Activated CD4-positive, CD25-positive, alpha-beta regulatory T cell treated with anti-CD3 and anti-CD28 coated beads, Interleukin-2, amount 50 U/mL, for 16 hours (primary cell): ENCODE measurements at regions not wholly inside any gene's neighbourhood (a gene's known extent, or its start where the extent isn't known, plus 50 kb on each side); places are given as distances from the start of the nearest gene placed in this dataset.
A peak's percentile ranks its signal among the peaks of the same experiment; 100 is the strongest.

Source experiments
- DNase-seq: peaks from one replicate; pipeline ENCODE4 v3.0.0-alpha.2; 2020; ENCODE audit warnings: low read depth, low spot score

- DNase-seq: no peak
These were observed 305.0 kb downstream of the PTEN start for GRCh38 chr10:88168171-88169036.

DNA sequence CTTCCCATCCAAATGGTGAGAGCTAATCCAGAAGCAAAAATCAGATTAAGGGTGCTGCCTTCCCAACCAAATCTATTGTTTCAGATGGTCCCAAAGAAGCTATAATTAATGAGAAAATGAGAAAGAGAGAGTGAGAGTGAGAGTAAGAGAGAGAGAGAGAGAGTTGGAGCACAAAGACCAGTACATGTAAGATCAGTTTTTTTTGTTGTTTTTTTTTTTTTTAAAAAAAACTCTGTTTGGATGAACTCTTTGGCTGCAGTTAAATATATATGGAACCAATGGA, 305.6 kb downstream of the PTEN start:
- DNase-seq: no peak

GRCh38 chr10:88170628-88171027, 307.2 kb downstream of the PTEN start:
- DNase-seq: no peak

DNA sequence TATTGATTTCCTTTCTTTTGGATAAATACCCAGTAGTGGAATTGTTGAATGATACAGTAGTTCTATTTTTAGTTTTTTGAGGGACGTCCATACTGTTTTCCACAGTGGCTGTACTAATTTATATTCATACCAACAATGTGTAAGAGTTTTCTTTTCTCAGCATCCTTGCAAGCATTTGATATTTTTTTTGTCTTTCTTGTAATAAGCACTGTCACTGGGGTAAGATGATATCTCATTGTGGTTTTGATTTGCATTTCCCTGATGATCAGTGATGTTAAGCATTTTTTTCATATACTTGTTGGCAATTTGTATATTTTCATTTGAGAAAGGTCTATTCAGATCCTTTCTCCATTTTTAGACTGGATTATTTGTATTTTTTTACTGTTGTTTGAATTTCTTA, 308.7 kb downstream of the PTEN start:
- no peak for DNase-seq

DNA sequence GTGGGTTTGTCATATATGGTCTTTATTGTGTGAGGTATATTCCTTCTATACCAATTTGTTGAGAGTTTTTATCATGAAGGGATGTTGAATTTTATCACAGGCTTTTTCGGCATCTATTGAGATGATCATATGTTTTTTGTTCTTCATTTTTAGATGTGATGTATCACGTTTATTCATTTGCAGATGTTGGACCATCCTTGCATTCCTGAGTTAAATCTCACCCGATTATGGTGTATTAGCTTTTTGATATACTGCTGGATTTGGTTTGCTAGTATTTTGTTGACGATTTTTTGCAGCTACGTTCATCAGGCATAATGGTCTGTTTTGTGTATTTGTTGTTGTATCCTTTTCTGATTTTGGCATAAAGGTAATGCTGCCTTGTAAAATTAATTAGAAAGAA, 311.0 kb downstream of the PTEN start:
- DNase-seq: no peak

DNA sequence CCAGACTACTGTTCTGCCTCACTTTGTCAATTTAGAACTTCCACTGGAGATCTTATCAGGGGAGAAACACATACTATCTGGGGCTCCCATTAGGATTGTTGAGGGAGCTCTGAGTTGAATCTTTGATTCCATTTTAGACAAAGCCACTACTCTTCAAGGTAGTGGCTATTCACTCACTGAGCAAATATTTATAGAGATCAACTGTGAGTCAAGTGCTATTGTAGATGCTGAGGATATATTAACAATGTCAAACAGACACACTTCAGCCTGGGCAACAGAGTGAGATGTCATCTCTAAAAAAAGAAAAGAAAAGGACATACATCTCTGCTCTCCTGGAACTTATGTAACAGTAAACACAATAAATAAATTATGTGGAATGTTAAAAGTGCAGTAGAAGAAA, 315.3 kb downstream of the PTEN start:
- no peak for DNase-seq

- no peak for DNase-seq
These were observed 316.4 kb downstream of the PTEN start for GRCh38 chr10:88179831-88180230.

DNA sequence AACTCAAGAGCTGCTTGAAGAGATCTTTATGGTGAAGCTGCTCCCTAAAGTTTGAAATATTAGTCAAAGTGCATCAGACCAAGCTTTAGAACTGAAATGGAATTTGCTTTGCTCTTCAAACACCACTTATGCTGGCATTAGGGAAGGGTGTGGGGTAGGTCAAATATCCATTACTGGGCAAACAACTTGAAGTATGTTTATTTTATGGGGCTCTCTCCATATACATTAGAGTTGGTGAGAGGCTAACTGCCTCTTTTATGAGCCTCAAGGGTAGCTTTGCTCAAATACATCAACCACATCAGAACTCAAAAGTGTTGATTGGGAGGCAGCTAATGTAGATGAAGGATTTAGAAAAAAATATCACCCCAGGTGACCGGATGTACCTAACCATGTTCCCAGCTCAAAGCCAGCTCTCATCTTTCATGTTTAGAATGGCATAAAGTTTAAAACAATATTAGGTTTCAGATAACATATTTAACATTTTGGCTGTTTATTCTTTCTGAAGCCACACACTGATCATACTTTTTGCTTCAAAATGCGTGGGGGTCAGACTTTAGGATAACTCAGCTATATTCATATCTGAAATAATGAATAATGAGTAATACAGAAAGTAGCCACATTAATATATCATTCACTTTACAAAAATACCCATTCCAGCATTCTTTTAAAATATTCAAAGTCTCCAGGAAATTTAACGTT, 318.6 kb downstream of the PTEN start:
- no peak for DNase-seq

- DNase-seq: no peak
These were observed 319.1 kb downstream of the PTEN start for GRCh38 chr10:88182601-88182930.

- no peak for DNase-seq
These were observed 321.3 kb downstream of the PTEN start for GRCh38 chr10:88184543-88185297.

DNA sequence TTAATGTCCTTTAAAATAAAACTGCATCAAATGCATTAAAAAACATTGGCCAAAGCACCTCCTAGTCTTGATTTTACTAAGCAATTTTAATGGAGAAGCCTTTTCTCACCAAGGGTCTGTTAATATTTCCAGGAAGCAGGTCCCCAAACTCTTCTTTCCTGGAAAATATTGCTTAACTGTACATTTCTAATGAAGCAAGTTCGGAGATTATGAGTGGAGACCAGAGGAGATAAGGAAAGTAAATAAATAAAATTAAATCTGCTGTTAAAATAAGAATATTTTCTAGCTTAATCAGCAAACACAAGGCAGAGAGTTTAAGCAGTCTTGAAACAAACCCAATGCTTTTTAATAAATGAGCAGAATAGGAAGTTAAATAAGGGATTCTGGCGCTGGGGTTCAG, 322.4 kb downstream of the PTEN start:
- no peak for DNase-seq

GRCh38 chr10:88186335-88186734, 322.9 kb downstream of the PTEN start:
- no peak for DNase-seq

DNA sequence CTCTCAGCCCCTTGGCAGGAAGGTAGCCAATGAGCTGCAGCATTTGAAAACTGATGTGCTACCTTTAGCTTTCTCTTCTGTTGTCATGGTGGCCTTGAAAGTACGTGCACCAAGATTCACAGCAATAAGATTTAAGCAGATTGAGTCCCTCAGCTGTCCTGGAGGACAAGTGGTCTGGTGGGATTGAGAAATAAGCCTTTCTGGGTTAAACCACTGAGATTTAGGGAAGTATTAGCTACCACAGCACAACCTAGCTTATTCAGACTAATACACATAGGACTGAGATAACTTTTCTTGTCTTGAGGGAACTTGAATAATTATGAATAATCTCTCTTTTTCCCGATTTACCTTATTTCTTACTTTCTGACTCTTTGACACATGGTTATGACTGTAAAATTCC, 324.0 kb downstream of the PTEN start:
- no peak for DNase-seq

- DNase-seq: no peak
These were observed 326.7 kb downstream of the PTEN start for GRCh38 chr10:88190123-88190522.

GRCh38 chr10:88190540-88191235, 327.3 kb downstream of the PTEN start:
- DNase-seq: no peak

DNA sequence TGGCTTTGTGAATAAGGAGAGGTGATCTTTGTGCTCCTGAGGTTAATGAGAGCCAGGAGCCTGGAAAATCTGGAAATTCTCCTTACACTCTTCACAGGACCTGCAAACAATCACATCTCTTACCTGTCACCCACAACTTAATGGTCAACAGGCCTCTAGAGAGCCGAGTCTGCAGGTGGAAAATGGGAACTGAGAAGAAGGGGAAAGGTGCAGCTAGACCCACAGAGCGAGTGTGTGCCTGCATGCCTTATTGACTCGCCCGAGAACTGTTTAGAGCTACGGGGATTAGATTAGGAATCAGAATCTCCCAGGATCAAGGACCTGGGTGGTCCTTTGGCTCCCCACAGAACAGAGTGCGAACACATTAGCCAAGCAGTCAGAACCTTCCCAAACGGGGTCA, 329.6 kb downstream of the PTEN start:
- DNase-seq: no peak

DNA sequence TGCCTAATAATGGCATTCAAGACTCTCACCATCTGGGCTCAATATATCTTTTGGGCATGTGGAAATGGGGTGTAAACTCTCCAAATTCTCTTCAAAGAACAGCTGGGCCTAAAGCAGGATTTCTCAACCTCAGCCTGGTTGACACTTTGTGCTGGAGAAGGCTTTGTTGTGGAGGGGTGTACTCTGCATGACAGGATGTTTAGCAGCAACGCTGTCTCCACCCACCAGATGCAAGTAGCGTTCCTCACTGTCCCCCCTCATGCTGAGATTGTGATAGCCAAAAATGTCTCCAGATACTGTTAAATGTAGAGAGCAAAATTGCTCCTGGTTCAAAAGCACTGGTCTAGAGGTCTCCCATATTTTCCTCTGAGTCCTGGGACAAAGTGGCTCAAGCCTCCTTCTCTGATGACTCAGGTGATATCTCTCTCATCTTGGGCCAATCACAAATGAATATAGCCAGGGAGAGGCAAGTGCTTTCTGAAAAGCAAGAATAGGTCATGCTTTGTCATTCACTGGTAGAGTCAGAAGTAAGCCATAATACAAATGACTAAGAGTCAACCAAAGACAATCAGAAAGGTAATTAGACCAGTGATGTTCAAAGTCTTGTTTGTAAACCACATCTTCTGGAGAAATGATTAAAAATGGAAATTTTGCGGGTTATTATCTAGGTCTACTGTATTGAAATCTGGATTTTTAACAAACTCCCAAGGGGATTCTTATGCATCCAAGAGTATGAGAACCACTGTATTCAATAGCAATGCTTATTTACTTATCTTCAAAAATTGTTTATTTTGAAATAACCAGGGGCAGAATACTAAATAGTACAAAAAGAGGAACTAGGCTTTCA, 330.8 kb downstream of the PTEN start:
- peak; percentile 1 for DNase-seq

- DNase-seq: no peak
These were observed 331.5 kb downstream of the PTEN start for GRCh38 chr10:88194961-88195367.

DNA sequence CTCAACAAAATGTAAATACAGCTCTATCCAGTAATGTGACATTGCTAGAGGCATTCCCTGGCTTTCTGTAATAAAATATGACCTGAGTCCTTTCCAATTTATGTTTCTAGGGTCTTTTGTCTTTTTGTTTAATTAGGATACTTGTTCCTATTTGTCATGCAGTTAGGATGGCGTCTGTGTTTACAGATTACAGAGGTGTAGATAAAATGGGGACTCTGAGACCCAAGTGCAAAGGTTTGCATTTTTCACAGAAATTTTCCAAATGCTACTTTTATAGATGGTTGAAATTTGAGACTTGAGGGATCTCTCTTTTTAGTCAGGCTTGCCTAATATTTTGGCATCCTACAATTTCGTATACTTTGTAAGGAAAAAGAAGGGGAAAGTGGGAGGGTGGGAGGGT, 332.4 kb downstream of the PTEN start:
- no peak for DNase-seq

DNA sequence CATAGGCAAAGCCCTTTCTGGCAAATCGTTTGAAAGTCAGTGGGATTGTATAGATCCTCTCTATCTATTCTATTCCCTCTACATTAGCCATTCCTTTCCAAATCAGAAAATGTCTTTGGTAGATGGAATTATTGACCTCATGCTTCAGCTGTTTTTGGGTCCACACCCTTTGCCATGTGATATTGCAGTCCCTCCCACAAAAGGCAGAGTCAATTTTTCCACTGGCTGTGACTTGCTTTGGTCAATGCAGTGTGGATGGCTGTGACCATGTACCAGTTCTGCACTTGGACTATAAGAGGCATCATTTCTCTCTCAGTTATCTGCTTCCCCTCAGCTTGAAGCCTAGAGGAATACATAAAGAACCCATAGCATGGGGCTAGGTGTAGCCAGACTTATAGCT, 332.9 kb downstream of the PTEN start:
- no peak for DNase-seq

- DNase-seq: no peak
These were observed 334.6 kb downstream of the PTEN start for GRCh38 chr10:88198023-88198422.
